A549 (cell line): ENCODE measurements at regions not wholly inside any gene's neighbourhood (a gene's known extent, or its start where the extent isn't known, plus 50 kb on each side); places are given as distances from the start of the nearest gene placed in this dataset.

ENCODE experiments used
- CTCF ChIP-seq: fragments of >200 bp; sonication (Bioruptor Twin); formaldehyde crosslinking; IDR thresholded peaks from 3 replicates; pipeline ENCODE4 v1.5.1; 2016
- EHF ChIP-seq: fragments of 250-450 bp; sonication (Bioruptor Pico); IDR thresholded peaks from 2 replicates; pipeline ENCODE4 v1.5.0; 2020; ENCODE audit warnings: mild to moderate bottlenecking
- HDAC2 ChIP-seq: fragments of 200-600 bp; sonication (generic); IDR thresholded peaks from 2 replicates; pipeline ENCODE4 v1.6.1; 2016
- JUNB ChIP-seq: fragments of >200 bp; sonication (Bioruptor Twin); formaldehyde crosslinking; IDR thresholded peaks from 2 replicates; pipeline ENCODE4 v1.6.1; 2016
- MAFK ChIP-seq: fragments of 450-650 bp; IDR thresholded peaks from 2 replicates; pipeline ENCODE4 v1.6.1; 2014; ENCODE audit not compliant: partially characterized antibody
- POLR2A ChIP-seq: IDR thresholded peaks from 2 replicates; pipeline ENCODE4 v1.6.1; 2012; ENCODE audit warnings: mild to moderate bottlenecking, low read length
- POLR2AphosphoS2 ChIP-seq: conservative IDR thresholded peaks from 2 replicates; pipeline ENCODE4 v1.6.1; 2012; ENCODE audit warnings: low read length, improper control_type of control experiment, inconsistent platforms
- USF2 ChIP-seq: fragments of 450-650 bp; IDR thresholded peaks from 2 replicates; pipeline ENCODE4 v1.6.1; 2014; ENCODE audit warnings: antibody characterized with exemption
- TF ChIP-seq, protein P1 (sequence below): IDR thresholded peaks from 2 replicates; pipeline ENCODE4 v1.6.1; 2012

DNA sequence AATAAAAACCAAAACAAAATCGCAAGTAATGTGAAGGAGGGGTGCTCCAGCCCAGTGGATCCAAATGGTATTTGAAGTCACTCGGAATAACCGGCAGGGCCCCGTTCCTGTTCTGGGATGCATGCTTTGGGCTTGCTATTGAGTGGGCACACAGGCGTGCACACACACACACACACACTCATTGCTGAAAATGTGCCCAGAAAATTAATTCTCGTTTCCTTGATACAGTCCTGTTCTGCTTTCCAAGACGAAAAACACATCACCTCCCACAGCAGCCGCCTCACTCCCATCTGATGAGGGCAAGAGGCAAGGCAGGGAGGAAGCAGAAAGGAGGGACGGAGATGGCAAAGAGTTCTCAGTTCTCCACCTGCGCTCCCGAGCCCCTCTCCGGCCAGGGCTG lies 62.2 kb upstream of the SDK2 start:
- TF ChIP-seq EHF (CRISPR knock-in tag) (no peak), CTCF (no peak), USF2 (no peak), HDAC2 (no peak), MAFK (no peak), JUNB (no peak), POLR2A (no peak), POLR2AphosphoS2 (no peak)
- TF ChIP-seq, protein P1, sequence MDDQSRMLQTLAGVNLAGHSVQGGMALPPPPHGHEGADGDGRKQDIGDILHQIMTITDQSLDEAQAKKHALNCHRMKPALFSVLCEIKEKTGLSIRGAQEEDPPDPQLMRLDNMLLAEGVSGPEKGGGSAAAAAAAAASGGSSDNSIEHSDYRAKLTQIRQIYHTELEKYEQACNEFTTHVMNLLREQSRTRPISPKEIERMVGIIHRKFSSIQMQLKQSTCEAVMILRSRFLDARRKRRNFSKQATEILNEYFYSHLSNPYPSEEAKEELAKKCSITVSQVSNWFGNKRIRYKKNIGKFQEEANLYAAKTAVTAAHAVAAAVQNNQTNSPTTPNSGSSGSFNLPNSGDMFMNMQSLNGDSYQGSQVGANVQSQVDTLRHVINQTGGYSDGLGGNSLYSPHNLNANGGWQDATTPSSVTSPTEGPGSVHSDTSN = no peak
